Endothelial cell of umbilical vein (primary cell): ENCODE measurements at regions not wholly inside any gene's neighbourhood (a gene's known extent, or its start where the extent isn't known, plus 50 kb on each side); places are given as distances from the start of the nearest gene placed in this dataset.

ENCODE experiments used
- BruUV-seq: library from RNA; stranded (reverse); fragments of 400-500 nt; replicated peaks from 2 replicates; lab custom pipeline; 2021; lab: Mats Ljungman, UMichigan
- CTCF ChIA-PET: fragments of 300-600, 350-600 bp; sonication (Branson Sonifier 250); formaldehyde crosslinking; loops from one replicate; lab custom pipeline; 2021; ENCODE audit warnings: antibody characterized with exemption, inconsistent platforms; lab: Charles Lee
- POLR2A ChIA-PET: fragments of 300-600, 350-600 bp; sonication (Branson Sonifier 250); formaldehyde crosslinking; loops from one replicate; lab custom pipeline; 2021; ENCODE audit warnings: antibody characterized with exemption, inconsistent platforms; lab: Charles Lee
- DNase-seq: peaks from one replicate; pipeline ENCODE4 v3.0.0-alpha.2; 2011; ENCODE audit warnings: low read depth, low spot score
- FAIRE-seq: peaks from 2 replicates; lab custom pipeline; 2011; peaks lifted over from hg19 to GRCh38; lab: Jason Lieb, UNC
- H2AFZ ChIP-seq: 2 replicates; pipeline ENCODE4 v1.6.0; 2012; ENCODE audit warnings: low read depth, low read length, control low read depth, inconsistent platforms
- H3K27ac ChIP-seq: 2 replicates; pipeline ENCODE4 v1.5.1; 2011; ENCODE audit warnings: low read depth, mild to moderate bottlenecking, control low read depth, low read length, moderate library complexity; ENCODE audit not compliant: insufficient read depth
- H3K27me3 ChIP-seq, 2 experiments: 2 replicates each; pipeline versions ENCODE4 v1.6.0 to v1.6.1; 2011; ENCODE audit warnings: low read length in 2 of 2, mixed read lengths in 1 of 2; ENCODE audit not compliant: control insufficient read depth in 2 of 2, insufficient read depth in 2 of 2
- H3K36me3 ChIP-seq, 2 experiments: 2 replicates in 1 of 2; 3 replicates in 1 of 2; pipeline ENCODE4 v1.5.1; 2011; ENCODE audit warnings: low read length in 2 of 2, mild to moderate bottlenecking in 1 of 2, moderate library complexity in 1 of 2; ENCODE audit not compliant: control insufficient read depth in 2 of 2, insufficient read depth in 2 of 2; ENCODE audit errors: extremely low read depth in 1 of 2
- H3K4me1 ChIP-seq: 3 replicates; pipeline ENCODE4 v1.5.1; 2011; ENCODE audit warnings: mild to moderate bottlenecking, low read length; ENCODE audit not compliant: control insufficient read depth, insufficient read depth; ENCODE audit errors: extremely low read depth
- H3K4me2 ChIP-seq: 2 replicates; pipeline ENCODE4 v1.6.1; 2011; ENCODE audit warnings: low read length, control low read depth, mixed read lengths; ENCODE audit not compliant: insufficient read depth
- H3K4me3 ChIP-seq, 3 experiments: fragments of 200-600 bp in 1 of 3; sonication (generic), shearing (Covaris generic) in 1 of 3; replicated peaks in 1 of 3; 2 replicates each; pipeline ENCODE4 v1.5.1; 2011 to 2016; ENCODE audit warnings: control low read depth in 3 of 3, low read length in 3 of 3, mild to moderate bottlenecking in 2 of 3, inconsistent platforms in 1 of 3, low read depth in 1 of 3, moderate library complexity in 1 of 3; ENCODE audit not compliant: insufficient read depth in 1 of 3
- H3K79me2 ChIP-seq: 2 replicates; pipeline ENCODE4 v1.6.0; 2012; ENCODE audit warnings: low read length, inconsistent platforms; ENCODE audit not compliant: control insufficient read depth, insufficient read depth
- H3K9ac ChIP-seq: replicated peaks from 2 replicates; pipeline ENCODE3; 2011; ENCODE audit warnings: low read length, control low read depth; ENCODE audit not compliant: insufficient read depth; ENCODE audit errors: extremely low read depth
- H3K9me1 ChIP-seq: replicated peaks from 3 replicates; pipeline ENCODE4 v1.6.0; 2011; ENCODE audit warnings: mild to moderate bottlenecking, low read length; ENCODE audit not compliant: control insufficient read depth, insufficient read depth; ENCODE audit errors: extremely low read depth
- H3K9me3 ChIP-seq: replicated peaks from 2 replicates; pipeline ENCODE4 v1.5.1; 2012; ENCODE audit warnings: low read length, inconsistent platforms; ENCODE audit not compliant: control insufficient read depth, insufficient read depth
- H4K20me1 ChIP-seq: replicated peaks from 2 replicates; pipeline ENCODE3; 2011; ENCODE audit warnings: mild to moderate bottlenecking, low read length; ENCODE audit not compliant: control insufficient read depth, insufficient read depth; ENCODE audit errors: extremely low read depth
- FOS ChIP-seq: IDR thresholded peaks from 2 replicates; pipeline ENCODE4 v1.6.1; 2011; ENCODE audit warnings: mild to moderate bottlenecking, low read length, moderate library complexity, borderline replicate concordance; ENCODE audit not compliant: insufficient read depth
- GATA2 ChIP-seq: IDR thresholded peaks from 2 replicates; pipeline ENCODE4 v1.7.0; 2011; ENCODE audit warnings: low read depth, mild to moderate bottlenecking, moderate library complexity, mixed read lengths, low read length; ENCODE audit not compliant: insufficient read length, insufficient read depth
- JUN ChIP-seq: IDR thresholded peaks from 2 replicates; pipeline ENCODE4 v1.6.1; 2011; ENCODE audit warnings: borderline replicate concordance, low read depth; ENCODE audit not compliant: insufficient read length, insufficient read depth
- POLR2AphosphoS5 ChIP-seq: IDR thresholded peaks from 2 replicates; pipeline ENCODE4 v1.6.1; 2012; ENCODE audit warnings: low read depth, mild to moderate bottlenecking, control low read depth, low read length, moderate library complexity; ENCODE audit not compliant: insufficient read depth
- dilution Hi-C: fragments of 300-500 bp; cut with MboI; formaldehyde crosslinking; loops from one replicate; pipeline ENCODE4 v1.15.0; 2019; ENCODE audit warnings: low sequenced_read_pairs; ENCODE audit not compliant: extremely low pct_ligation_motif_present
- intact Hi-C: fragments of 100-400 bp; cut with micrococcal nuclease; formaldehyde crosslinking; loops from one replicate; pipeline ENCODE4 v1.10.0; 2022
- TF ChIP-seq, protein P1 (sequence below), 2 donors: IDR thresholded peaks; 1 replicate in 1 of 2; 2 replicates in 1 of 2; pipeline ENCODE4 v1.5.1; 2011; ENCODE audit warnings: low read length in 2 of 2, mild to moderate bottlenecking in 2 of 2, moderate library complexity in 2 of 2, control low read depth in 1 of 2, inconsistent platforms in 1 of 2, low read depth in 1 of 2; ENCODE audit not compliant: insufficient read depth in 1 of 2; ENCODE audit errors: extremely low read depth in 1 of 2

DNA sequence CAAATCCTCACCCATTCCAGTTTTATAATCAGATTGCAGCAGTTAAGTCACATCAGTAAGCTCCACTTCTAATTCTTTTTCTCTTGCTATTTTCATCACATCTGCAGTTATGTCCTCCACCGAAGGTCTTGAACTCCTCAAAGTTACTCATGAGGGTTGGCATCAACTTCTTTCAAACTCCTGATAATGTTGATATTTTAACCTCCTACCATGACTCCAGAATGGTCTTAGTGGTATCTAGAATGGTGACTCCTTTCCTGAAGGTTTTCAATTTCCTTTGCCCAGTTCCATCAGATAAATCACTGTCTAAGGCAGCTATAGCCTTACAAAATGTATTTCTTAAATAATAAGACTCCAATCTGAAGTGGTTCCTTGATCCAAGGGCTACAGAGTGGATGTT is 53.8 kb upstream of the EDIL3 start:
- Histone ChIP-seq H3K4me1 (peaks cover 6% of the 10 kb centered on the region), H2AFZ (no peak overlapping the region), H3K36me3 (no peaks in the 10 kb centered on the region), H3K79me2 (no peaks in the 10 kb centered on the region), H3K27me3 (no peaks in the 10 kb centered on the region), H3K9me3 (no peaks in the 10 kb centered on the region), H3K4me2 (no peak overlapping the region), H3K9me1 (no peaks in the 10 kb centered on the region), H3K4me3 (no peak overlapping the region), H3K27ac (no peak overlapping the region), H3K9ac (no peak overlapping the region), H4K20me1 (no peaks in the 10 kb centered on the region)
- CTCF ChIA-PET, result interaction anchor here (1.0 to 1.6 kb wide), 3 partner anchors 10 to 15 kb away, joined by 3 to 4 read pairs (median 4); no protein-coding TSS in a partner anchor
- no TSS peak for BruUV-seq
- TF ChIP-seq POLR2AphosphoS5, result no peak
- TF ChIP-seq JUN, result no peak
- peak; percentile 69 for TF ChIP-seq GATA2
- TF ChIP-seq, protein P1, sequence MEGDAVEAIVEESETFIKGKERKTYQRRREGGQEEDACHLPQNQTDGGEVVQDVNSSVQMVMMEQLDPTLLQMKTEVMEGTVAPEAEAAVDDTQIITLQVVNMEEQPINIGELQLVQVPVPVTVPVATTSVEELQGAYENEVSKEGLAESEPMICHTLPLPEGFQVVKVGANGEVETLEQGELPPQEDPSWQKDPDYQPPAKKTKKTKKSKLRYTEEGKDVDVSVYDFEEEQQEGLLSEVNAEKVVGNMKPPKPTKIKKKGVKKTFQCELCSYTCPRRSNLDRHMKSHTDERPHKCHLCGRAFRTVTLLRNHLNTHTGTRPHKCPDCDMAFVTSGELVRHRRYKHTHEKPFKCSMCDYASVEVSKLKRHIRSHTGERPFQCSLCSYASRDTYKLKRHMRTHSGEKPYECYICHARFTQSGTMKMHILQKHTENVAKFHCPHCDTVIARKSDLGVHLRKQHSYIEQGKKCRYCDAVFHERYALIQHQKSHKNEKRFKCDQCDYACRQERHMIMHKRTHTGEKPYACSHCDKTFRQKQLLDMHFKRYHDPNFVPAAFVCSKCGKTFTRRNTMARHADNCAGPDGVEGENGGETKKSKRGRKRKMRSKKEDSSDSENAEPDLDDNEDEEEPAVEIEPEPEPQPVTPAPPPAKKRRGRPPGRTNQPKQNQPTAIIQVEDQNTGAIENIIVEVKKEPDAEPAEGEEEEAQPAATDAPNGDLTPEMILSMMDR (IDR thresholded peaks at IDR 0.05; ENCODE audit: extremely low read depth in 1 of 2, insufficient read depth in 1 of 2, low read depth in 1 of 2, low read length in 2 of 2), result no peak
- POLR2A ChIA-PET, result no interaction called here
- DNase-seq (no peak), FAIRE-seq (no peak)
- dilution Hi-C loops, result no loop called here
- intact Hi-C loops, result no loop called here

DNA sequence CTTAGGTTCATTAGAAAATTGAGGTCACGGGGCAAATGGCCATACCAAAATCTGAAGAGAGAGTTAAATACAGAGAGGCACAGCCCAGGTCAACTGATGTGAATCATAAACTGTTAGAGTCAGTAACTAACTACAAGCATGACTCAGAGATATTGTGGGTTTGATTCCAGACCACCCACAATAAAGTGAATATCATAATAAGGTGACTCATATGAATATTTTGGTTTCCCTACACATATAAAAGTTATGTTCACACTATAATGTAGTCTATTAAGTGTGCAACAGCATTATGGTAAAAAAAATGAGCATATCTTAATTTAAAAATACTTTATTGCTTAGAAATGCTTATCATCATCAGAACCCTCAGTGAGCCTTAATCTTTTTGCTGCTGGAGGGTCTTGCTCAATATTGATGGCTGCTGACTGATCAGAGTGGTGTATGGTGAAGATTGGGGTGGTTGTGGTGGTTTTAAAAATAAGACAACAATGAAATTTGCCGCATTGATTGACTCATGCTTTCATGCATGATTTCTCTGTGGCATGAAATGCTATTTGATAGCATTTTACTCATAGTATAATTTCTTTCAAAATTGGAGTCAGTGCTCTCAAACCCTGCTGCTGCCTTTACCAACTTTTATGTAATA is 53.1 kb upstream of the EDIL3 start:
- DNase-seq, result peak; percentile 61
- H4K20me1 ChIP-seq, result no peaks in the 10 kb centered on the region
- no peaks in the 10 kb centered on the region for H3K9me1 ChIP-seq
- no peak overlapping the region for H3K4me2 ChIP-seq
- intact Hi-C loops (no loop called here), dilution Hi-C loops (no loop called here)
- ChIA-PET CTCF (interaction anchor here (0.7 to 1.6 kb wide), 4 partner anchors 10 to 244 kb away, joined by 3 to 4 read pairs (median 4); no protein-coding TSS in a partner anchor), POLR2A (no interaction called here)
- no peaks in the 10 kb centered on the region for H3K27me3 ChIP-seq
- H3K4me1 ChIP-seq, result peaks cover 6% of the 10 kb centered on the region
- peak; percentile 70 for FAIRE-seq
- no peak overlapping the region for H2AFZ ChIP-seq
- H3K4me3 ChIP-seq, result no peak overlapping the region
- H3K79me2 ChIP-seq, result no peaks in the 10 kb centered on the region
- no peaks in the 10 kb centered on the region for H3K36me3 ChIP-seq
- BruUV-seq, result no TSS peak
- no peak overlapping the region for H3K9ac ChIP-seq
- H3K27ac ChIP-seq, result no peak overlapping the region
- TF ChIP-seq FOS (peak; percentile 95), JUN (peak; percentile 64)
- TF ChIP-seq, protein P1 (IDR thresholded peaks at IDR 0.05; ENCODE audit: extremely low read depth in 1 of 2, insufficient read depth in 1 of 2, low read depth in 1 of 2, low read length in 2 of 2), result no peak
- H3K9me3 ChIP-seq, result no peaks in the 10 kb centered on the region
